H9 (cell line): ENCODE measurements at regions not wholly inside any gene's neighbourhood (a gene's known extent, or its start where the extent isn't known, plus 50 kb on each side); places are given as distances from the start of the nearest gene placed in this dataset.
"Not testable (repeated sequence)": the region's sequence is repeated elsewhere in the genome, so short reads cannot be mapped to it uniquely, and the experiment has no call there.

Experiments used
- DNase-seq: peaks from one replicate; pipeline ENCODE4 v3.0.0-alpha.2; 2017
- H2AFZ ChIP-seq: one replicate; pipeline ENCODE4 v1.6.1; 2013; ENCODE audit warnings: mild to moderate bottlenecking, low read length, control low read depth, moderate library complexity
- H2AK5ac ChIP-seq: 2 replicates; pipeline ENCODE4 v1.6.1; 2013; ENCODE audit warnings: low read length, control low read depth, mixed read lengths; ENCODE audit not compliant: insufficient read length
- H2BK120ac ChIP-seq: one replicate; pipeline ENCODE4 v1.6.1; 2013; ENCODE audit warnings: low read depth, mild to moderate bottlenecking, low read length, control low read depth, inconsistent platforms; ENCODE audit not compliant: poor library complexity, severe bottlenecking
- H2BK12ac ChIP-seq: 2 replicates; pipeline ENCODE4 v1.6.1; 2013; ENCODE audit warnings: low read length, control low read depth, mixed read lengths, low read depth; ENCODE audit not compliant: insufficient read length
- H2BK15ac ChIP-seq: 2 replicates; pipeline ENCODE4 v1.6.1; 2013; ENCODE audit warnings: low read depth, low read length, control low read depth
- H2BK20ac ChIP-seq: one replicate; pipeline ENCODE4 v1.6.1; 2013; ENCODE audit warnings: low read depth, mild to moderate bottlenecking, low read length, control low read depth, inconsistent platforms; ENCODE audit not compliant: poor library complexity, severe bottlenecking
- H2BK5ac ChIP-seq: 2 replicates; pipeline ENCODE4 v1.6.1; 2013; ENCODE audit warnings: low read length, control low read depth, mixed read lengths; ENCODE audit not compliant: insufficient read length
- H3K14ac ChIP-seq: 2 replicates; pipeline ENCODE4 v1.6.1; 2013; ENCODE audit warnings: low read length, control low read depth; ENCODE audit not compliant: insufficient read depth
- H3K18ac ChIP-seq: 2 replicates; pipeline ENCODE4 v1.6.1; 2013; ENCODE audit warnings: low read depth, mild to moderate bottlenecking, mixed read lengths, low read length, control low read depth; ENCODE audit not compliant: insufficient read length
- H3K23ac ChIP-seq: 2 replicates; pipeline ENCODE4 v1.6.1; 2013; ENCODE audit warnings: low read length, control low read depth, mixed read lengths, low read depth; ENCODE audit not compliant: insufficient read length
- H3K23me2 ChIP-seq: 2 replicates; pipeline ENCODE4 v1.6.1; 2013; ENCODE audit warnings: low read depth, mild to moderate bottlenecking, mixed read lengths, low read length, control low read depth; ENCODE audit not compliant: insufficient read length, poor library complexity, severe bottlenecking
- H3K27ac ChIP-seq: 2 replicates; pipeline ENCODE4 v1.5.1; 2013; ENCODE audit warnings: low read length, control low read depth, mixed read lengths, low read depth; ENCODE audit not compliant: insufficient read length
- H3K27me3 ChIP-seq: 2 replicates; pipeline ENCODE4 v1.6.1; 2013; ENCODE audit warnings: low read length, control low read depth, inconsistent platforms; ENCODE audit not compliant: insufficient read depth
- H3K4ac ChIP-seq: 2 replicates; pipeline ENCODE4 v1.6.1; 2013; ENCODE audit warnings: low read depth, mild to moderate bottlenecking, control low read depth, inconsistent platforms, low read length, moderate library complexity
- H3K4me1 ChIP-seq: 2 replicates; pipeline ENCODE4 v1.6.1; 2013; ENCODE audit warnings: low read length, control low read depth, inconsistent platforms; ENCODE audit not compliant: insufficient read depth
- H3K4me2 ChIP-seq: 2 replicates; pipeline ENCODE4 v1.6.1; 2013; ENCODE audit warnings: low read length, control low read depth, mixed read lengths; ENCODE audit not compliant: insufficient read length, insufficient read depth
- H3K56ac ChIP-seq: 2 replicates; pipeline ENCODE4 v1.6.1; 2013; ENCODE audit warnings: low read depth, mild to moderate bottlenecking, mixed read lengths, low read length, control low read depth; ENCODE audit not compliant: insufficient read length
- H3K79me1 ChIP-seq: 2 replicates; pipeline ENCODE4 v1.6.1; 2013; ENCODE audit warnings: low read depth, mild to moderate bottlenecking, moderate library complexity, low read length, control low read depth, inconsistent platforms; ENCODE audit not compliant: insufficient read depth, poor library complexity, severe bottlenecking
- H3K79me2 ChIP-seq: 2 replicates; pipeline ENCODE4 v1.6.1; 2013; ENCODE audit warnings: low read length, control low read depth, inconsistent platforms; ENCODE audit not compliant: insufficient read depth
- H3K9ac ChIP-seq: 2 replicates; pipeline ENCODE4 v1.6.1; 2013; ENCODE audit warnings: low read length, control low read depth, mixed read lengths; ENCODE audit not compliant: insufficient read length; ENCODE audit errors: extremely low read depth
- H3K9me3 ChIP-seq: one replicate; pipeline ENCODE4 v1.6.1; 2013; ENCODE audit warnings: low read depth, low read length, inconsistent platforms; ENCODE audit not compliant: control insufficient read depth
- H3T11ph ChIP-seq: one replicate; pipeline ENCODE4 v1.6.1; 2013; ENCODE audit warnings: mild to moderate bottlenecking, low read length, control low read depth, inconsistent platforms
- H4K20me1 ChIP-seq: one replicate; pipeline ENCODE4 v1.6.1; 2013; ENCODE audit not compliant: control insufficient read depth, insufficient read length, insufficient read depth
- H4K5ac ChIP-seq: 2 replicates; pipeline ENCODE4 v1.6.1; 2013; ENCODE audit warnings: low read depth, mild to moderate bottlenecking, mixed read lengths, low read length, control low read depth; ENCODE audit not compliant: insufficient read length
- H4K8ac ChIP-seq: replicated peaks from 2 replicates; pipeline ENCODE4 v1.6.1; 2013; ENCODE audit warnings: low read length, control low read depth, mixed read lengths, low read depth; ENCODE audit not compliant: insufficient read length
- H4K91ac ChIP-seq: 2 replicates; pipeline ENCODE4 v1.6.1; 2013; ENCODE audit warnings: low read depth, mild to moderate bottlenecking, moderate library complexity, mixed read lengths, low read length, control low read depth; ENCODE audit not compliant: insufficient read length
- H3K27ac Mint-ChIP-seq, 3 experiments: 2 replicates in 2 of 3; 3 replicates in 1 of 3; pipeline ENCODE4 v1.8.0; 2020 to 2021; ENCODE audit warnings: mixed read lengths in 3 of 3, mild to moderate bottlenecking in 1 of 3, moderate library complexity in 1 of 3
- H3K27me3 Mint-ChIP-seq: 2 replicates; pipeline ENCODE4 v1.8.0; 2021; ENCODE audit warnings: low read depth, mild to moderate bottlenecking, moderate library complexity, mixed read lengths
- H3K36me3 Mint-ChIP-seq, 3 experiments: 2 replicates in 2 of 3; 3 replicates in 1 of 3; pipeline ENCODE4 v1.8.0; 2020 to 2021; ENCODE audit warnings: low read depth in 3 of 3, mixed read lengths in 3 of 3; ENCODE audit not compliant: insufficient read depth in 1 of 3
- H3K4me1 Mint-ChIP-seq, 2 experiments: 2 replicates each; pipeline ENCODE4 v1.8.0; 2020; ENCODE audit warnings: mixed read lengths in 2 of 2
- H3K4me3 Mint-ChIP-seq, 2 experiments: 2 replicates in 1 of 2; 3 replicates in 1 of 2; pipeline ENCODE4 v1.8.0; 2020 to 2021; ENCODE audit warnings: mild to moderate bottlenecking in 2 of 2, mixed read lengths in 2 of 2, moderate library complexity in 1 of 2
- H3K9me3 Mint-ChIP-seq, 2 experiments: 2 replicates in 1 of 2; 3 replicates in 1 of 2; pipeline ENCODE4 v1.8.0; 2020; ENCODE audit warnings: mild to moderate bottlenecking in 2 of 2, mixed read lengths in 2 of 2, moderate library complexity in 1 of 2
- CTCF ChIP-seq: fragments of 200-600 bp; sonication (generic); conservative IDR thresholded peaks from 3 replicates; pipeline ENCODE4 v1.8.0; 2021; ENCODE audit warnings: antibody characterized with exemption, mild to moderate bottlenecking
- WGBS: extraction: QIAGEN DNeasy Blood & Tissue Kit; methylation state at CpG from one replicate; pipeline ENCODE4 v1.1.7; 2013; ENCODE audit warnings: missing lambda C conversion rate, low lambda C conversion rate, mixed read lengths; ENCODE audit not compliant: insufficient read length; ENCODE audit errors: extremely low coverage; 5-methylcytosine and 5-hydroxymethylcytosine counted together

DNA sequence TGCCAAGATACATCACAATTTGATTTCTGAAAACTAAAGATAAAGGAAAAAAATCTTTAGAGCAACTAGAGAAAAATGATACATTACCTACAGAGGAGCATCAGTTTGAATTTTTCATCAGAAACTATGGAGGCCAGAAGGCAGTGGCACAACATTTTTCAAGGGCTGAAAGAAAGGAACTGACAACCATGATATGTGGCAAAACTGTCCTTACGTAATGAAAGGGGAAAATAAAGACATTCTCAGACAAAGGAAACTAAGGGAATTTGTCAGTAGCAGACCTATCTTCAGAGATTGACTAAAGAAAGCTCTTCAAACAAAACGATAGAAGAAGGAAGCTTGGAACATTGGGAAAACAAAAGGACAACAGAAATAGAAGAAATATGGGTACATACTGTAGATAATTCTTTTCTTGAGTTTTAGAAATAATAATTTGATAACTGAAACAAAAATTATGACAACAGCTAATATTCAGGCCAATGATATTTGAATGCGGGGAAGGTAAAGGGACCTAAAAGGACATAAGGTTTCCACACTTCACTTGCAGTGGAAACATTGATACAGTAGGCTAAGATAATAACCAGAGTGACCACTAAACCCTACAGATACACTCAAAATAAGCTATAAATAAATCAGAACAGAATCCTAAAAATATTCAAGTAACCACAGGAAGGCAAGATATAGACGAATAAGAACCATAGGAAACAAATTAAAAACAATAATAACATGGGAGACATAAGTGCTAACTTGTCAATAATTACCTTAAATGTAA is 70.0 kb upstream of the NPAS2 start:
- H4K5ac ChIP-seq = no peak overlapping the region
- no peak for DNase-seq
- no peak overlapping the region for H2BK12ac ChIP-seq
- H3K14ac ChIP-seq = no peak overlapping the region
- H2BK120ac ChIP-seq = no peak overlapping the region
- no peaks in the 10 kb centered on the region for H3K9me3 ChIP-seq
- Mint-ChIP-seq H3K27ac (no peak overlapping the region), H3K4me3 (no peak overlapping the region), H3K27me3 (peaks cover 14% of the 10 kb centered on the region), H3K36me3 (no peaks in the 10 kb centered on the region), H3K4me1 (peaks cover 0 to 3% of the 10 kb centered on the region in 2 experiments; a peak in 1 of 4 replicates), H3K9me3 (no peaks in the 10 kb centered on the region)
- H3K27me3 ChIP-seq = no peaks in the 10 kb centered on the region
- H2BK15ac ChIP-seq = no peak overlapping the region
- no peak overlapping the region for H2AK5ac ChIP-seq
- H3K4me1 ChIP-seq = no peaks in the 10 kb centered on the region
- H3K79me1 ChIP-seq = no peaks in the 10 kb centered on the region
- H3K23me2 ChIP-seq = no peaks in the 10 kb centered on the region
- no CpG with 5 or more reads among the region's 4 CpGs for WGBS
- H3K23ac ChIP-seq = no peak overlapping the region
- no peak overlapping the region for H2BK20ac ChIP-seq
- H3K27ac ChIP-seq = no peak overlapping the region
- H3K4me2 ChIP-seq = no peak overlapping the region
- no peaks in the 10 kb centered on the region for H4K20me1 ChIP-seq
- TF ChIP-seq CTCF = no peak
- no peak overlapping the region for H3K4ac ChIP-seq
- H2AFZ ChIP-seq = no peak overlapping the region
- H3K56ac ChIP-seq = no peak overlapping the region
- H3T11ph ChIP-seq = no peak overlapping the region
- no peak overlapping the region for H4K91ac ChIP-seq
- no peak overlapping the region for H4K8ac ChIP-seq
- no peaks in the 10 kb centered on the region for H3K79me2 ChIP-seq
- no peak overlapping the region for H3K18ac ChIP-seq
- H2BK5ac ChIP-seq = no peak overlapping the region
- H3K9ac ChIP-seq = no peak overlapping the region

DNA sequence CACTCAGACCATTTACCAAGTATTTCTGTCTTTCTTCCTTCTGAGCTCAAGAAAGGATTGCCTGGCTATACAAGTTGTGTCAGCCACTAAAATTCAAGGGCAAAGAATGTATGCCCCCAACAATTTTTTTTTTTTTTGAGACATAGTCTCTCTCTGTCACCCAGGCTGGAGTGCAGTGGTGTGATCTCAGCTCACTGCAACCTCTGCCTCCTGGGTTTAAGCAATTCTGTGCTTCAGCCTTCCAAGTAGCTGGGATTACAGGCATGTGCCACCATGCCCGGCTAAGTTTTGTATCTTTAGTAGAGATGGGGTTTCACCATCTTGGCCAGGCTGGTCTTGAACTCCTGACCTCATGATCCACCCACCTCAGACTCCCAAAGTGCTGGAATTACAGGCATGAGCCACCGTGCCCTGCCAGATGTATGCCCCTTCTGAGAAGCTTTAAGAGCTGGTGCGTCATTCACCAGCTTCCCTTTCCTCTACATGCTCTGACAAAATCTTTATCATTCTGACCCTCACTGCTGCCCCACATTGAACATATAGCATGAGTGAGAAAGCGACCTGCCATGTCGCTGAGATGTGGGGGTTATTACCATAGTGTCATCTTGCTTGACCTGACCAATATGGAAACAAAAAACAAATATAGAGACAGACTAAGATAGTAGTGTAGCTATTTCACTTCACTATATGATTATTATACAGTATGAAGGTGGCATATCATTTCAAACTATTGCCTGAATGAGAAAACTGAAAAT is 67.9 kb upstream of the NPAS2 start:
- H3K79me2 ChIP-seq, H3K23ac ChIP-seq, H3T11ph ChIP-seq, H3K4me2 ChIP-seq, H3K4me1 ChIP-seq, H2AK5ac ChIP-seq, H2AFZ ChIP-seq, H4K5ac ChIP-seq, DNase-seq, H3K27ac Mint-ChIP-seq, H3K36me3 Mint-ChIP-seq, H3K4ac ChIP-seq, H3K79me1 ChIP-seq, H3K23me2 ChIP-seq, H2BK12ac ChIP-seq, H2BK20ac ChIP-seq, H3K9ac ChIP-seq, H3K14ac ChIP-seq, H3K4me1 Mint-ChIP-seq, H2BK15ac ChIP-seq, H3K27me3 ChIP-seq, H4K91ac ChIP-seq, H3K9me3 ChIP-seq, H3K56ac ChIP-seq, H2BK5ac ChIP-seq, H4K8ac ChIP-seq, H3K18ac ChIP-seq, H4K20me1 ChIP-seq, H3K4me3 Mint-ChIP-seq, H2BK120ac ChIP-seq, H3K9me3 Mint-ChIP-seq, H3K27ac ChIP-seq: not testable (repeated sequence)
- WGBS = no CpG with 5 or more reads among the region's 5 CpGs
- H3K27me3 Mint-ChIP-seq = peaks cover 16% of the 10 kb centered on the region
